ENCODE measurements at regions not wholly inside any gene's neighbourhood (a gene's known extent, or its start where the extent isn't known, plus 50 kb on each side); places are given as distances from the start of the nearest gene placed in this dataset.

GRCh38 chr5:38113880-38114279 is 144.5 kb upstream of the EGFLAM start:
- no peak for TF ChIP-seq CTCF (IDR thresholded peaks at IDR 0.05)
- TF ChIP-seq POLR2A (IDR thresholded peaks at IDR 0.05) = no peak

Measured in thyroid gland (tissue), 4 donors.